NK-92 treated with Interleukin-12 subunit alpha and Interleukin-12 subunit beta, amount 100 ng/mL, for 24 hours (cell line): ENCODE measurements at regions not wholly inside any gene's neighbourhood (a gene's known extent, or its start where the extent isn't known, plus 50 kb on each side); places are given as distances from the start of the nearest gene placed in this dataset.
"Not testable (repeated sequence)": the region's sequence is repeated elsewhere in the genome, so short reads cannot be mapped to it uniquely, and the experiment has no call there.

ENCODE experiments used
- DNase-seq: peaks from one replicate; lab custom pipeline; 2025; lab: John Stamatoyannopoulos, UW

DNA sequence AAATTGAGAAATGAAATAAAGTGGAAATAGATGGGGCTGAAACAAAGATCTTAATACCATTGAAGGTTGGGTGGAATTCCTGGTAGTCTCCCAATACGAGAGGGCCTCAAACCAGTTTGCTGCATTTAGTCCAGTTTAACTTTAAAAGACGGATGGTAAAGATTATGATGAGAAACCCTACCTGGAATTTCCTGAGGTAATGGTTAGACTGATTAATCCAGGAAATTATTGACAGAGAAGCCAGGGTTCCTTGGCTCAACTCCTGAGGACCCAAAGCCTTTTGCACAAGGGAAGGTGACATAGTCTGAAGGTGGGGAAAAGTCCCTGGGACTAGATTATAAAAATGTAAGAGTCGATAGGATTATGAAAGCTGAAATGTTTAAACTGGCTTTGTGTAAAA is 133.2 kb upstream of the SLITRK5 start:
- no peak for DNase-seq

- DNase-seq: no peak
These were observed 132.7 kb upstream of the SLITRK5 start for GRCh38 chr13:87538366-87539052.

GRCh38 chr13:87553142-87553541 is 118.0 kb upstream of the SLITRK5 start:
- DNase-seq: no peak

DNA sequence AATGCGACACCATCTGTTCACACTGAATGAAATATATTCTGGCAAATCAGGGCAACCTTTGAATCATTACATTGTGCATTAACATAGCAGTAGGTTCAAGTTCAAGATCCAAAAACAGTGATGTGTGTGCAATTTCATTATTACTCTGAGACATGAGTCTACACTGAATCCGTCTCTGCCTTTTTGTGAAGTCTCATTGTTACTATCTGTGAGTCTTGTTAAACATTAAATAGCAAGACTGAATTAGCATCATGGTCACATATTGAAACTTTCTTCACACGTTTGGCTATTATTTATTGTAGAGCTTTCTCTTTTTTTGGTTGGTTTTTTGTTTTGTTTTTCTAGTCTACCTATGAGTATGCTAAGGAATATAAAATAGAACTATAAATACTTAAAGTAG is 117.1 kb upstream of the SLITRK5 start:
- no peak for DNase-seq

DNA sequence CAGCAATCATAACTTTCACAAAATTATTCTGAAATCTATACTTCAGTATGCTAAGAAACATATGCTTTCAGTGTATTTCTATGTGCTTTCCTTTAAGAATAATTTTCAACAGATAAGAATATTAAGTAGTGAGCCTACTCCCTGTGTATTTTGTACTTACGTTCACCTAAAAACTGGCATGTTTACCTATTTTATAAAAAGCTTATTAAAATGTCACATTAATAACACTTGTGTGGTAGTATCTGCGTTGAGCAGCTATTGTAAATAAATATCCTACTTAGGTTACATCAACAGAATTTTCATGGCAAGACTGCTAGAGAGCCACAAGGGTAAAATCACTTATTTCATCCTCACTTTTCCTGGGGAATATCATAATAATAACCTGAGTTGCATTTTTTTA is 113.4 kb upstream of the SLITRK5 start:
- DNase-seq: no peak

GRCh38 chr13:87561580-87561979 is 109.6 kb upstream of the SLITRK5 start:
- DNase-seq: not testable (repeated sequence)

DNA sequence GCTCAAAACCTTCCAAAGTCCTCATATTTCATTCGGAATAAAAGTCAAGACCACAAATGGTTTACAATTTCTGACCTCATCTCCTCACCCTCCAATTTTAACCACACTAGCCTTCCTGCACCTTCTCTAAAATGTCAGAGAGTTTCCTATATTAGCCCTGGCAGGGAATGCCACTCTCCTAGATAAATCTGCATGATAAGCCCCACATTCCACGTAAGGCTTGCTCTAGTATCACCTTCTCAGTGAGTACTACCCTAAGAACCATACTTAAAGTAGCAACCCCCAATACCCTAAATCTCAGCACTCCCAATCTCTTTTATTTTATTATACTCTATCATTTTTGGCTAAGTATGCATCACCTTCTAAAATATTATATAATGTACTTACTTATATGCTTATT is 100.5 kb upstream of the SLITRK5 start:
- DNase-seq: no peak

DNA sequence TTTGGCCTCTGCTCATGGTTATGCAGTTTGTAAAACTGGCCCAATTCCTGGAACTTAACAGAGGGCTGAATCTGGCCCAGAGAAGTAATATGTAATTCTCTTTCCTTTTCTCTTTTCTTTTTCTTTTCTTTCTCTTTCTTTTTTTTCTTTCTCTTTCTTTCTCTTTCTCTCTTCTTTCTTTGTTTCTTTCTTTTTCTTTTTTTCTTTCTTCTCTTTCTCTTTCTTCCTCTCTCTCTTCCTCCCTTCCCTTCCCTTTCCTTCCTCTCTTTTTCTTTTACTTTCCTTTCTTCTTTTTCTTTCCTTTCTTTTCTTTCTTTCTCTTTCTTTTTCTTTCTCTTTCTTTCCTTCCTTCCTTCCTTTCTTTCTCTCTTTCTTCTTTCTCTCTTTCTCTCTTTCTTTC is 88.8 kb upstream of the SLITRK5 start:
- DNase-seq: no peak

DNA sequence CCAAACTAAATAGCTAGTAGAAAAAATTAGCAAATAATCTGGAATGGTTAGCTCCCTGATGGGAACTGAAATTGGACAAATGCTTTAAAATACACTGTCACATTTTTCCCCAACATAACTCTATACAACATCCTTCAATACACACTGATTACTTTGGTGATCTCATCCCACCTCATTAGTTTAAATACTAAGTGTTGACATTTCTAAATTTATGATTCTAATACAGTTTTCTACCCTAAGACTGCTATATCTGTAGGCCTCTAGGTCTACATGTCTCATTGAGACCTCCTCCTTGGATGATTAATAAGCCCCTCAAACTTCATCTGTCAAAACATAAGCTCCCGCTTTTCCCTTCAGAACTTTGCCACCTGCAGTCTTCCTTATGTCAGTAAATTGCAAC is 80.7 kb upstream of the SLITRK5 start:
- DNase-seq: no peak

DNA sequence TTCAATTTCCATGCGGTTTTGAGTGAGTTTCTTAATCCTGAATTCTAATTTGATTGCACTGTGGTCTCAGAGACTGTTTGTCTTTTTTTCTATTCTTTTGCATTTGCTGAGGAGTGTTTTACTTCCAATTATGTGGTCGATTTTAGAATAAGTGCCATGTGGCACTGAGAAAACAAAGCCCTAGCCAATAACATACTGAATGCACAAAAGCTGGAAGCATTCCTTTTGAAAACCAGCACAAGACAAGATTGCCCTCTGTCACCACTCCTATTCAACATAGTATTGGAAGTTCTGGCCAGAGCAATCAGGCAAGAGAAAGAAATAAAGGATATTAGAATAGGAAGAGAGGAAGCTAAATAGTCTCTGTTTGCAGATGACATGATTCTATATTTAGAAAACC is 66.7 kb upstream of the SLITRK5 start:
- DNase-seq: not testable (repeated sequence)

DNA sequence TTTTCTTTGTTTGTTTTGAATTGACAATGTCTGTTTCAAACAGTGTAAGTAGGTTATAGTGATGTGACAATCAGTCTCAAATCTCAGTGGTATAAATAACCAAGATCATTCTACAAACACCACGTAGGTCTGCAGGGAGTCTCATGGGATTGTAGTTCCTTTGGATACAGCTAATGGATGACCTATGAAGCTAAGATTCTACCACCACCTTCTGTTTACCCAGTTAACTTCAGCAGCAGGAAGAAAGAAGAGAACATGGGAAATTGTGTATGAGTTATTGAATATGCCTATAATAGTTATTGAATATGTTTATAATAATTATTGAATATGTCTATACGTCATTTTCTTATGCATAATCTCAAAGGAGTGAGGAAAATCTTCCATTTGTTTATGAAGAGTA is 63.9 kb upstream of the SLITRK5 start:
- no peak for DNase-seq

DNA sequence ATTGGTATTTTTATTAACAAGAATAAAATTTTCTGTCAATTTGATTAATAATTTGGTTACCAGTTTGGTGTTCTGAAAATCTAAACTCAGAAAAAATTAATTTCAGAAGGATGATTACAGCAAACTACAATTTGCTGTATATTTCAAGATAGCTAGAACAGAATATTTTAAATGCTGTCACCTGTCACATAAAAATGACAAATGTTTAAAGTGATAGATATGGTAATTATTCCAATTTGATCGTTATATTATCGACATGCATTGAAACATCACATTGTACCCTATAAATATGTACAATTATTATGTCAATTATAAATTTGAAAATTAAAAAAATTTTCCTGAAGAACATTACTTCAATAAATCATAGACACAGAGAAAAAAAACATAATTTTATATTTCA is 56.9 kb upstream of the SLITRK5 start:
- no peak for DNase-seq
